ENCODE measurements at regions not wholly inside any gene's neighbourhood (a gene's known extent, or its start where the extent isn't known, plus 50 kb on each side); places are given as distances from the start of the nearest gene placed in this dataset.

DNA sequence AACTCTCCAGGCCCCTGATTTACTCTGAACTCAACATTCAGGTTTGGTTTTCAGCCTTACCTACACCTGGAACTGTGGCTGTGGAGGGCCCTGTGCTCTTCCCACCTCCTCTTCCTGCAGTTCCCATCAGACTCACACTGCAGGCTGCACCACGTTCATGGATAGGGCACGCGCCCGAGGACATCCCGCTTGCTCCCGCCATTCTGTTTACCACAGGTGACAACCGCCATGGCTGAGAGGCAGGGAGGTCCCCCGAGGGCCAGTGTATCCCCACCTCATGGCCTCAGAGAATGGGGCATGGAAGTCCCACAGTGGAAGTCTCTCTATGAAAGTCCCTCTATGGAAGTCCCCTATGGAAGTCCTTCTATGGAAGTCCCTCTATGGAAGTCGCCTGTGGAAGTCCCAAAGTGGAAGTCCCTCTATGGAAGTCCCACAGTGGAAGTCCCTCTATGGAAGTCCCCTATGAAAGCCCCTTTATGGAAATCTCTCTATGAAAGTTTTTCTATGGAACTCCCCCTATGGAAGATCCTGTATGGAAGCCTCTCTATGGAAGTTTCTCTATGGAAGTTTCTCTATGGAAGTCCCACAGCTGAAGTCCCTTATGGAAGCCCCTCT is 358.4 kb upstream of the SALL3 start:
- Histone ChIP-seq H3K79me2 (ENCODE audit: insufficient read depth, low read length) (no peaks in the 10 kb centered on the region), H3K4me3 (replicated peaks in 1 of 3; ENCODE audit: insufficient read depth in 1 of 3, low read depth in 2 of 3, low read length in 3 of 3) (no peak overlapping the region), H3K27ac (ENCODE audit: extremely low read length, insufficient read depth, low read length) (no peak overlapping the region), H3K36me3 (replicated peaks in 1 of 2; ENCODE audit: control insufficient read depth in 1 of 2, insufficient read depth in 2 of 2, low read length in 2 of 2) (no peaks in the 10 kb centered on the region), H4K20me1 (ENCODE audit: insufficient read depth, low read length) (no peaks in the 10 kb centered on the region), H3K9me3 (ENCODE audit: low read length) (no peaks in the 10 kb centered on the region), H3K27me3 (ENCODE audit: control insufficient read depth in 1 of 2, insufficient read depth in 2 of 2, low read length in 2 of 2) (no peaks in the 10 kb centered on the region; a peak in 2 of 5 replicates), H3K4me1 (ENCODE audit: insufficient read depth, low read length) (no peaks in the 10 kb centered on the region), H2AFZ (ENCODE audit: low read length) (no peak overlapping the region), H3K4me2 (ENCODE audit: low read depth, low read length) (no peak overlapping the region), H3K9ac (ENCODE audit: insufficient read depth, low read depth, low read length) (no peak overlapping the region)
- DNase-seq (ENCODE audit: low spot score): no peak
- POLR2A ChIA-PET: no interaction called here
- WGBS (ENCODE audit: low lambda C conversion rate): 33% methylated on average over 6 of the region's 9 CpGs
- in situ Hi-C loops (cut with HindIII; ENCODE audit: extremely low pct_ligation_motif_present, low pct_unique_long_range_greater_than_20kb): no loop called here
- ATAC-seq: no peak
- TF ChIP-seq, protein P1, sequence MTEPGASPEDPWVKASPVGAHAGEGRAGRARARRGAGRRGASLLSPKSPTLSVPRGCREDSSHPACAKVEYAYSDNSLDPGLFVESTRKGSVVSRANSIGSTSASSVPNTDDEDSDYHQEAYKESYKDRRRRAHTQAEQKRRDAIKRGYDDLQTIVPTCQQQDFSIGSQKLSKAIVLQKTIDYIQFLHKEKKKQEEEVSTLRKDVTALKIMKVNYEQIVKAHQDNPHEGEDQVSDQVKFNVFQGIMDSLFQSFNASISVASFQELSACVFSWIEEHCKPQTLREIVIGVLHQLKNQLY (CRISPR knock-in tag; IDR thresholded peaks at IDR 0.05): no peak
- TF ChIP-seq, protein P2, sequence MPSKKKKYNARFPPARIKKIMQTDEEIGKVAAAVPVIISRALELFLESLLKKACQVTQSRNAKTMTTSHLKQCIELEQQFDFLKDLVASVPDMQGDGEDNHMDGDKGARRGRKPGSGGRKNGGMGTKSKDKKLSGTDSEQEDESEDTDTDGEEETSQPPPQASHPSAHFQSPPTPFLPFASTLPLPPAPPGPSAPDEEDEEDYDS (CRISPR knock-in tag; IDR thresholded peaks at IDR 0.05): no peak
- TF ChIP-seq ZSCAN12 (CRISPR knock-in tag; IDR thresholded peaks at IDR 0.05): no peak
- no peak for TF ChIP-seq THAP11 (CRISPR knock-in tag; IDR thresholded peaks at IDR 0.05)
- TF ChIP-seq MIXL1 (CRISPR knock-in tag; IDR thresholded peaks at IDR 0.05): no peak
- no peak for TF ChIP-seq HNRNPK (IDR thresholded peaks at IDR 0.05; ENCODE audit: low read depth, low read length, poor library complexity, severe bottlenecking)
- TF ChIP-seq ZNF207 (IDR thresholded peaks at IDR 0.05; ENCODE audit: borderline replicate concordance): no peak
- no peak for TF ChIP-seq SP5 (CRISPR knock-in tag; IDR thresholded peaks at IDR 0.05; ENCODE audit: borderline replicate concordance, low read depth)
- no peak for TF ChIP-seq SNRNP70 (IDR thresholded peaks at IDR 0.05; ENCODE audit: low read depth, low read length)
- TF ChIP-seq TOE1 (CRISPR knock-in tag; IDR thresholded peaks at IDR 0.05): no peak
- no peak for TF ChIP-seq FLYWCH1 (CRISPR knock-in tag; IDR thresholded peaks at IDR 0.05)
- no TSS peak for BruUV-seq (replicated peaks)
- CTCF ChIA-PET (ENCODE audit: low intra/inter-chr PET ratio, low total read pairs): no interaction called here
- FAIRE-seq: no peak
- intact Hi-C loops (cut with micrococcal nuclease; ENCODE audit: unreplicated experiment): no loop called here

Measured in HepG2 (cell line).